Choroid plexus epithelial cell (primary cell): ENCODE measurements at regions not wholly inside any gene's neighbourhood (a gene's known extent, or its start where the extent isn't known, plus 50 kb on each side); places are given as distances from the start of the nearest gene placed in this dataset.
A peak's percentile ranks its signal among the peaks of the same experiment; 100 is the strongest.

Experiments used
- DNase-seq: peaks from one replicate; pipeline ENCODE4 v3.0.0-alpha.2; 2010; ENCODE audit warnings: low read depth
- H3K4me3 ChIP-seq: 2 replicates; pipeline ENCODE4 v1.5.1; 2011; ENCODE audit warnings: low read depth, mild to moderate bottlenecking, control low read depth, low read length, moderate library complexity
- TF ChIP-seq, protein P1 (sequence below): conservative IDR thresholded peaks from 2 replicates; pipeline ENCODE4 v1.5.1; 2011; ENCODE audit warnings: low read depth, mild to moderate bottlenecking, control low read depth, inconsistent platforms, low read length, moderate library complexity

- no peak for DNase-seq
- H3K4me3 ChIP-seq: no peak overlapping the region
- TF ChIP-seq, protein P1, sequence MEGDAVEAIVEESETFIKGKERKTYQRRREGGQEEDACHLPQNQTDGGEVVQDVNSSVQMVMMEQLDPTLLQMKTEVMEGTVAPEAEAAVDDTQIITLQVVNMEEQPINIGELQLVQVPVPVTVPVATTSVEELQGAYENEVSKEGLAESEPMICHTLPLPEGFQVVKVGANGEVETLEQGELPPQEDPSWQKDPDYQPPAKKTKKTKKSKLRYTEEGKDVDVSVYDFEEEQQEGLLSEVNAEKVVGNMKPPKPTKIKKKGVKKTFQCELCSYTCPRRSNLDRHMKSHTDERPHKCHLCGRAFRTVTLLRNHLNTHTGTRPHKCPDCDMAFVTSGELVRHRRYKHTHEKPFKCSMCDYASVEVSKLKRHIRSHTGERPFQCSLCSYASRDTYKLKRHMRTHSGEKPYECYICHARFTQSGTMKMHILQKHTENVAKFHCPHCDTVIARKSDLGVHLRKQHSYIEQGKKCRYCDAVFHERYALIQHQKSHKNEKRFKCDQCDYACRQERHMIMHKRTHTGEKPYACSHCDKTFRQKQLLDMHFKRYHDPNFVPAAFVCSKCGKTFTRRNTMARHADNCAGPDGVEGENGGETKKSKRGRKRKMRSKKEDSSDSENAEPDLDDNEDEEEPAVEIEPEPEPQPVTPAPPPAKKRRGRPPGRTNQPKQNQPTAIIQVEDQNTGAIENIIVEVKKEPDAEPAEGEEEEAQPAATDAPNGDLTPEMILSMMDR: no peak
Observed at GRCh38 chr12:56851462-56851861, 82.7 kb downstream of the SDR9C7 start.

GRCh38 chr12:56840922-56841321 is 77.8 kb downstream of the HSD17B6 start:
- TF ChIP-seq, protein P1: no peak
- no peak overlapping the region for H3K4me3 ChIP-seq
- peak; percentile 57 for DNase-seq

- no peak overlapping the region for H3K4me3 ChIP-seq
- TF ChIP-seq, protein P1: peak; percentile 75
- DNase-seq: peak; percentile 64
Observed at GRCh38 chr12:56839915-56840325, 76.8 kb downstream of the HSD17B6 start.

DNA sequence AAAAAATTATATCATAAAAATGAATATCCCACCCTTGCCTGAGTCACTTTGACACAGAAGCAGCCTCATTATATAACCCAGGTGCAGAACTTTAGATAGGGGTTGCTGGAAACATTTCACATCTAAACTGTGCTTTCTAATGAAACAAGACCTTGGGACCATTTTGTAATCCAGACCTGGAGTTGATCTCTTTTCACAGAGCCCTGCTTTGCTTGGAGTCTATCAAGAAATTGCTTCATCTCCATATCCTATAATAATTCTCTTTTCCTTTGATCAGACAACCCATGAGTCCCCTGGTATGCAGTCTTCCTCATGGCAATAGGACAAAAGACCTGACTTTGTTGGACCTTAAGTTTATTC is 76.3 kb downstream of the HSD17B6 start:
- TF ChIP-seq, protein P1: no peak
- no peak for DNase-seq

DNA sequence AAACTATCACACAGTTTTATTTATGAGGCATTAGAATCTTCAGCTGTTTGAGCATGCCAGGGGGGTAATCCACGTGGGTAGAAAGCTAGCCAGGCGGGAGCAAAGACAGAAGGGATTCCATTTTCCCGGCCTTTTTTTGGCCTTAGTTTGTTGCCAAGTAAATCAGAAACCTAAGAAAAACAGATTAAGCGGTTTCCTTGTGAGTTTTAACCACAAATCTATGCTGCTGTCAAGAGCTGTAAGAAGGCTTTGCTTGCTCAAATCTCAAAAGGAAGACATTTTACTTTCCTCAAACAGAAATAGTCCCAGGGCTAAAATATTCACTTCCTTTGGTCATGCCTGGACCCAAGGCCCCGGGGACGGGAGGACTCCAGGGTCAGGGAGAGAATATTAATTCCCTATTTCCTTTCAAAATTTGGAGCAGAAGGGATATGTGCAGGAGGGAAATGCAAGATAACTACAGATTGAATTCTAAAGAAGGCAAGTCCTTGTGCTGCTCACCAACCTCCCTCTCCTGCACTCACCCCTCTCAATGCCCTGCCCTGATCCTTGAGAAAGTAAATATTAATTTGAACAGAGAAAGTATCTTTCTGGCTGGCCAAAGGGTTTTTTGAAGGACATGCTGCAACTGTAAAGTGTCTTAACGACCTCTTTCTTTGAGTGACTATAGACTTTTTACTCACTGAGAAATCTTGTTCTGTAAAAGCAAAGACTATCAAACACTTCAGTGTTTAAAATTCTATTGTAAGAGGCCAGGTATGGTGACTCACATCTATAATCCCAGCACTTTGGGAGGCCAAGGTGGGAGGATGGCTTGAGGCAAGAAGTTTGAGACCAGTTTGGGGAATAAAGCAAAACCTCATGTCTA is 75.7 kb downstream of the HSD17B6 start:
- peak; percentile 38 for DNase-seq
- TF ChIP-seq, protein P1: no peak
- H3K4me3 ChIP-seq: no peak overlapping the region

More for the DNA sequence above, 76.3 kb downstream of the HSD17B6 start:
- no peak overlapping the region for H3K4me3 ChIP-seq
